ENCODE measurements at regions not wholly inside any gene's neighbourhood (a gene's known extent, or its start where the extent isn't known, plus 50 kb on each side); places are given as distances from the start of the nearest gene placed in this dataset.

GRCh38 chr11:101306721-101307120, 177.1 kb upstream of the PGR start:
- H3K9me3 ChIP-seq (replicated peaks in 1 of 11), result no peaks in the 10 kb centered on the region
- no peaks in the 10 kb centered on the region for H3K27me3 ChIP-seq
- no peaks in the 10 kb centered on the region for H3K36me3 ChIP-seq
- no peak overlapping the region for H3K9ac ChIP-seq
- H3K4me2 ChIP-seq, result no peak overlapping the region
- H4K20me1 ChIP-seq, result no peaks in the 10 kb centered on the region
- no peaks in the 10 kb centered on the region for H3K4me1 ChIP-seq
- no peak overlapping the region for H3K4me3 ChIP-seq
- no peak for TF ChIP-seq Cebpa-rat (IDR thresholded peaks at IDR 0.05)
- H3K27ac ChIP-seq, result no peak overlapping the region

- no peak overlapping the region for H3K27ac ChIP-seq
- no peaks in the 10 kb centered on the region for H3K36me3 ChIP-seq
- H3K27me3 ChIP-seq, result no peaks in the 10 kb centered on the region
- no peak overlapping the region for H3K4me3 ChIP-seq
- H3K4me1 ChIP-seq, result no peaks in the 10 kb centered on the region
- no peak overlapping the region for H3K4me2 ChIP-seq
- H4K20me1 ChIP-seq, result no peaks in the 10 kb centered on the region
- no peaks in the 10 kb centered on the region for H3K9me3 ChIP-seq (replicated peaks in 1 of 11)
- no peak for TF ChIP-seq Cebpa-rat (IDR thresholded peaks at IDR 0.05)
- H3K9ac ChIP-seq, result no peak overlapping the region
These were observed 175.9 kb upstream of the PGR start for GRCh38 chr11:101305496-101305895.

- Histone ChIP-seq H4K20me1 (no peaks in the 10 kb centered on the region), H3K9me3 (replicated peaks in 1 of 11) (peaks cover 0 to 13% (median 4%) of the 10 kb centered on the region in 11 experiments; a peak in 4 of 22 replicates), H3K4me1 (peaks cover 0 to 4% (median 0%) of the 10 kb centered on the region in 10 experiments; a peak in 1 of 20 replicates), H3K27ac (no peak overlapping the region), H3K36me3 (no peaks in the 10 kb centered on the region), H3K9ac (no peak overlapping the region), H3K27me3 (no peaks in the 10 kb centered on the region), H3K4me3 (no peak overlapping the region), H3K4me2 (no peak overlapping the region)
- TF ChIP-seq Cebpa-rat (IDR thresholded peaks at IDR 0.05), result no peak
These were observed 169.6 kb upstream of the PGR start for GRCh38 chr11:101299210-101299609.

GRCh38 chr11:101296896-101297295, 167.3 kb upstream of the PGR start:
- Histone ChIP-seq H3K36me3 (no peaks in the 10 kb centered on the region), H3K27ac (no peak overlapping the region), H3K4me3 (no peak overlapping the region), H3K9me3 (replicated peaks in 1 of 11) (peaks cover 0 to 13% (median 4%) of the 10 kb centered on the region in 11 experiments; a peak in 4 of 22 replicates), H3K9ac (no peak overlapping the region), H3K4me2 (no peak overlapping the region), H3K4me1 (peaks cover 0 to 4% (median 0%) of the 10 kb centered on the region in 10 experiments; a peak in 1 of 20 replicates), H3K27me3 (no peaks in the 10 kb centered on the region), H4K20me1 (no peaks in the 10 kb centered on the region)
- TF ChIP-seq Cebpa-rat (IDR thresholded peaks at IDR 0.05), result no peak

GRCh38 chr11:101292661-101293240, 163.1 kb upstream of the PGR start:
- Histone ChIP-seq H3K9me3 (replicated peaks in 1 of 11) (peaks cover 5 to 19% (median 10%) of the 10 kb centered on the region in 11 experiments; a peak in 19 of 22 replicates), H3K27me3 (no peaks in the 10 kb centered on the region), H3K27ac (no peak overlapping the region), H4K20me1 (no peaks in the 10 kb centered on the region), H3K4me2 (no peak overlapping the region), H3K9ac (no peak overlapping the region), H3K36me3 (no peaks in the 10 kb centered on the region), H3K4me1 (peaks cover 0 to 2% (median 0%) of the 10 kb centered on the region in 10 experiments; a peak in 1 of 20 replicates), H3K4me3 (no peak overlapping the region)
- no peak for TF ChIP-seq Cebpa-rat (IDR thresholded peaks at IDR 0.05)

GRCh38 chr11:101291279-101291678, 161.7 kb upstream of the PGR start:
- H3K9ac ChIP-seq, result no peak overlapping the region
- H4K20me1 ChIP-seq, result no peaks in the 10 kb centered on the region
- H3K36me3 ChIP-seq, result no peaks in the 10 kb centered on the region
- no peak for TF ChIP-seq Cebpa-rat (IDR thresholded peaks at IDR 0.05)
- H3K4me3 ChIP-seq, result no peak overlapping the region
- H3K27me3 ChIP-seq, result no peaks in the 10 kb centered on the region
- no peak overlapping the region for H3K27ac ChIP-seq
- peaks cover 0 to 11% (median 9%) of the 10 kb centered on the region in 11 experiments; a peak in 17 of 22 replicates for H3K9me3 ChIP-seq (replicated peaks in 1 of 11)
- peaks cover 0 to 10% (median 0%) of the 10 kb centered on the region in 10 experiments; a peak in 2 of 20 replicates for H3K4me1 ChIP-seq
- H3K4me2 ChIP-seq, result no peak overlapping the region

GRCh38 chr11:101288392-101288791, 158.8 kb upstream of the PGR start:
- no peaks in the 10 kb centered on the region for H3K27me3 ChIP-seq
- H3K36me3 ChIP-seq, result no peaks in the 10 kb centered on the region
- no peak overlapping the region for H3K4me2 ChIP-seq
- no peak for TF ChIP-seq Cebpa-rat (IDR thresholded peaks at IDR 0.05)
- H4K20me1 ChIP-seq, result no peaks in the 10 kb centered on the region
- H3K4me1 ChIP-seq, result peaks cover 0 to 10% (median 0%) of the 10 kb centered on the region in 10 experiments; a peak in 2 of 20 replicates
- peaks cover 4 to 16% (median 9%) of the 10 kb centered on the region in 11 experiments; a peak in 18 of 22 replicates for H3K9me3 ChIP-seq (replicated peaks in 1 of 11)
- H3K4me3 ChIP-seq, result no peak overlapping the region
- no peak overlapping the region for H3K27ac ChIP-seq
- H3K9ac ChIP-seq, result no peak overlapping the region

GRCh38 chr11:101279728-101280127, 150.1 kb upstream of the PGR start:
- H3K4me2 ChIP-seq, result no peak overlapping the region
- no peak overlapping the region for H3K27ac ChIP-seq
- H3K36me3 ChIP-seq, result no peaks in the 10 kb centered on the region
- no peaks in the 10 kb centered on the region for H3K4me1 ChIP-seq
- H3K27me3 ChIP-seq, result no peaks in the 10 kb centered on the region
- no peak overlapping the region for H3K9ac ChIP-seq
- 0 out of 22 replicates have a peak, but pooled peaks cover 0 to under 1% (median 0%) of the 10 kb centered on the region in 11 experiments for H3K9me3 ChIP-seq (replicated peaks in 1 of 11)
- TF ChIP-seq Cebpa-rat (IDR thresholded peaks at IDR 0.05), result no peak
- H4K20me1 ChIP-seq, result no peaks in the 10 kb centered on the region
- H3K4me3 ChIP-seq, result no peak overlapping the region

- H3K27ac ChIP-seq, result no peak overlapping the region
- H3K4me2 ChIP-seq, result no peak overlapping the region
- H3K9ac ChIP-seq, result no peak overlapping the region
- H3K4me3 ChIP-seq, result no peak overlapping the region
- H3K27me3 ChIP-seq, result no peaks in the 10 kb centered on the region
- no peaks in the 10 kb centered on the region for H3K9me3 ChIP-seq (replicated peaks in 1 of 11)
- no peaks in the 10 kb centered on the region for H3K36me3 ChIP-seq
- TF ChIP-seq Cebpa-rat (IDR thresholded peaks at IDR 0.05), result no peak
- H4K20me1 ChIP-seq, result no peaks in the 10 kb centered on the region
- no peaks in the 10 kb centered on the region for H3K4me1 ChIP-seq
These were observed 148.7 kb upstream of the PGR start for GRCh38 chr11:101278286-101278685.

GRCh38 chr11:101277036-101277435, 147.4 kb upstream of the PGR start:
- no peaks in the 10 kb centered on the region for H3K4me1 ChIP-seq
- no peaks in the 10 kb centered on the region for H4K20me1 ChIP-seq
- H3K9ac ChIP-seq, result no peak overlapping the region
- no peak for TF ChIP-seq Cebpa-rat (IDR thresholded peaks at IDR 0.05)
- H3K4me3 ChIP-seq, result no peak overlapping the region
- no peaks in the 10 kb centered on the region for H3K27me3 ChIP-seq
- H3K9me3 ChIP-seq (replicated peaks in 1 of 11), result no peaks in the 10 kb centered on the region
- no peaks in the 10 kb centered on the region for H3K36me3 ChIP-seq
- no peak overlapping the region for H3K4me2 ChIP-seq
- H3K27ac ChIP-seq, result no peak overlapping the region

All from BLaER1 treated with 17β-estradiol and CSF1 and Interleukin-3, amounts not matched to agents 10 nM and 100 nM (cell line).